ENCODE measurements at regions not wholly inside any gene's neighbourhood (a gene's known extent, or its start where the extent isn't known, plus 50 kb on each side); places are given as distances from the start of the nearest gene placed in this dataset.

- TF ChIP-seq CTCF (conservative IDR thresholded peaks at IDR 0.05) (no peak), EZH2 (IDR thresholded peaks at IDR 0.05; ENCODE audit: low read depth) (no peak)
Observed at GRCh38 chr5:145484158-145484557, 351.0 kb downstream of the PRELID2 start.
